ENCODE measurements at regions not wholly inside any gene's neighbourhood (a gene's known extent, or its start where the extent isn't known, plus 50 kb on each side); places are given as distances from the start of the nearest gene placed in this dataset.
A peak's percentile ranks its signal among the peaks of the same experiment; 100 is the strongest.
"Not testable (repeated sequence)": the region's sequence is repeated elsewhere in the genome, so short reads cannot be mapped to it uniquely, and the experiment has no call there.

DNA sequence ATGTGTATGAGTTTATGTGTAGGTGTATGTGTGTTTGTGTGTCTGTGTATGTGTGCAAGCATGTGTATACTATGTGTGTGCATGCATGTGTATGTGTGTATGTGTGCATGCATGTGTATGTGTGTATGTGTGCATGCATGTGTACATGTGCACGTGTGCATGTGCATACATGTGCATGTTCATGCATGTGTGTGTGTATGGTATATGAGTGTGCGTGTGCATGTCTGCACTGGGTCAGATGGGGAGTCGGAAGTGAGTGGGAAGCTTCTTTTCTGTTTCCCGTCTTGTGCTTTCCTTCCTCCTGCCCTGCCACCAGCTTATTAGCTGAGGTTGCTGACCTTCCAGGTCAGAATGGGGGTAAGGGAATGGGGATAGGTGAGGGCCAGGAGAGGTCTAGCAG is 174.7 kb downstream of the MAP2K4 start:
- no peak for DNase-seq

DNA sequence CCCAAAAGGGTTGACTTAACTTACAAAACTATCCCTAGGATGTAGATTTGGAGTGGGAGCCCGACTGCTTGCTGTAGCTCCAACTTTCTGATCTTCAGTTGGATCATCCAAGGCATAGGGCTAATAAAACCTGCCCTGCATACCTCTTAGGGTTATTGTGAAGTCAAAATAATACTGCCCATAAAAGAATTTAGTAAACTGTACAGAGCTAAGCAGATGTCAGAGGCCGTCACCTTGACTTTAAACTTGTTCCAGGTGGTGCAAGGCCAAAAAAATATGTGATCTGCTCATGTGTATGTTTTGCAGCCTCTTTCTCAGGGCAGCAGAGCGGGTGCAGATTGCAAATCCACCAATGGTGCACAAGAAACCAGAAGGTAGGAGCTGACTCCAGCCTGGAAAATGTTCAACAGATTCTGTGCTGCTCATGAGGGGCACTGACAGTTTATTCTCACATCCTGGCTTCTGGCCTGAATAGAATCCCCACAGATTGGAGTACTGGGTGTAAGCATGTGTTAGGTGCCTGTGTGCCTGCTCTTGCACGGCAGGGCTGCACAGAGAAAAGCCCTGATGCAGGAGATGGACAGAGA is 180.7 kb downstream of the MAP2K4 start:
- no peak for DNase-seq

GRCh38 chr17:12209632-12210191 is 189.0 kb downstream of the MAP2K4 start:
- DNase-seq, result no peak

- DNase-seq, result not testable (repeated sequence)
Observed at GRCh38 chr17:12220714-12221439, 200.2 kb downstream of the MAP2K4 start.

GRCh38 chr17:12222392-12222791 is 201.7 kb downstream of the MAP2K4 start:
- DNase-seq, result no peak

DNA sequence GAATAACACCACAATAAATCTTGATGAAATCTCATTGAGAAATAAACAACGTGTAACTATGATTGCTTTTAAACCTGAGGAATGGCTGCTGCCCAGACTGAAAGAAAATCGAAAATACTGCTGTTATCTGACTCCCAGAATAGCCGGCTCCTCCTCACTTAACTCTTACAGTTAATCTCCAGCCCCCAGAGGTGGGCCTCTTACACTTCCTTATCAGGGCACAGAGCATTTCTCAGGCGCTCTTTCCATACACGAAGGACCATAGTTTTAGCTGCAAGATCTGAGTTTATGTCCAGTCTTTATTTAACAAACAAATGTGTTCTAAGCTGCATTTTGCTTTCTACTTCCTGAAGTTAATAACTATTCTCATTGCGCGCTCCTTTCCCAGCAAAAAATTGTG is 206.9 kb downstream of the MAP2K4 start:
- DNase-seq, result no peak

GRCh38 chr17:12229335-12229734 is 208.7 kb downstream of the MAP2K4 start:
- DNase-seq, result no peak

GRCh38 chr17:12230481-12231354 is 210.0 kb downstream of the MAP2K4 start:
- no peak for DNase-seq

DNA sequence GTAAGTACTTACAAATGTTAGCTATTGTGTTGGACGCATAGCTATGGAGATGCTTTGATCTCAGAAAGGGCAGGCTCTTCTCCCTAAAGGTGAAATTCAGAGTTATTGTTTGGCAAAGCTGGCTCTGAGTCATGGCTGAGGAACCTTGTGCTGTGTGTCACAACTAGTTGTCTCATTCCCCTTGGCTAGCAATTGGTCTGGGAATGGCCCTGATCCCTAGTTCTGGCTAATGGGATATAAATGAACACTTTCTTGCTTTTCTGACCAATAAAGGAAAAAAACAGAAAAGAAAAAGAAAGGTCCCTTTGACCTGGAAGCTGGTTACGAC is 210.6 kb downstream of the MAP2K4 start:
- DNase-seq, result no peak

- DNase-seq, result not testable (repeated sequence)
Observed at GRCh38 chr17:12239021-12239420, 218.3 kb downstream of the MAP2K4 start.

GRCh38 chr17:12242345-12242954 is 221.8 kb downstream of the MAP2K4 start:
- no peak for DNase-seq

DNA sequence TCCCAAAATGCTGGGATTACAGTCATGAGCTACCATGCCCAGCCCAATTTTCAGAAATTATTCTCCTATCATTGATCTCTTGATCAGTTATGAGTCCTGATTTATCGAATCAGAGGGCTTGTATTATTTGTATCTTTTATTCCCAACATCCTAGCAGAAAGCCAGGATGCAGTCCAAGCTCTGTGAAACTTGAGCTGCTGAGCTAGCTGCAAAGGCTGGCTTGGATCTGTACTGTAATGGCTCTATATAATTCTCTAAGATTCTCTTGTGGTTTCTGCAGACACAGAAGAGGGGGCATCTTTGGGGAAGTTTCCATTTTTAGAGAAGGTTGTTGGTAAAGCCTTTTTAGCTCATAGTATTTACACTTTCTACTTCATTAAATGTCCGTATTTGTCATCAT is 227.1 kb downstream of the MAP2K4 start:
- DNase-seq, result no peak

DNA sequence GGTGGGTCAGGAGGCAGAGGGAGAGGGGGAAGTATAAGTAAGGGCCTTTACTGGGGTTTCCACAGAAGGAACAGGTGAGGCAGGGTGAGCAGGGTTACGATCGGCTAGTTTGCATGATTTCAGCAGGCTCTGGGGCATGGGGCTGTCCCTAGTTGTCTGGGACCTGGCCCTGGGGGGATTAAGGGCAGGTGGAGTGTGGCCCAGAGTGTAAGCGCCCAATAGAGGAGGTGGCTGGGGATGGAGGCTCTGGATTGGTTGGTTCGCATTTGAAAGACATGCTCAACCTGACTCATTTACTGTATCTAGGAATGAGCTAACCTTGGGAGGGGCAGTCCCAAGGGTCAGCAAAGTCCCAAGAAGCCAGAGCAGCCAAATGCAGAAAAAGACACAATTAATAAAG is 230.3 kb downstream of the MAP2K4 start:
- no peak for DNase-seq

DNA sequence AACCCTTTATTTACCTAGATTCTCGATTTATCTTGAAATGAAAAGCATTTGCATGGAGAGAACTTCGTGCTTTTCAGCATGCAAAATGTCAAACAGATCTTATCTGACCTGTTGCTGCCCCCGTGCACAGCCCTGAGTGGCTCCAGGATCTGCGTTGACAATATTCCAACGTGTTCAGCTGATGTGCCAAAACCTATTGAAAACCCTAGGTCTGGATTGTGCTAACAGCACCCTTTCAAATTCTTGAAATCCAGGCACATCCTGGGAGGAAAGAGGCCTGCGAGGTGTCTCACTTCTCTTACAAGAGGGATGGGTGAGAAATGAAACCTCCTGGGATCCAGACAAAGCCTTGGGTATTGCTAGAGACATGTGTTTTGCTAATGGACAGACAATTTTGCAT is 231.8 kb downstream of the MAP2K4 start:
- no peak for DNase-seq

DNA sequence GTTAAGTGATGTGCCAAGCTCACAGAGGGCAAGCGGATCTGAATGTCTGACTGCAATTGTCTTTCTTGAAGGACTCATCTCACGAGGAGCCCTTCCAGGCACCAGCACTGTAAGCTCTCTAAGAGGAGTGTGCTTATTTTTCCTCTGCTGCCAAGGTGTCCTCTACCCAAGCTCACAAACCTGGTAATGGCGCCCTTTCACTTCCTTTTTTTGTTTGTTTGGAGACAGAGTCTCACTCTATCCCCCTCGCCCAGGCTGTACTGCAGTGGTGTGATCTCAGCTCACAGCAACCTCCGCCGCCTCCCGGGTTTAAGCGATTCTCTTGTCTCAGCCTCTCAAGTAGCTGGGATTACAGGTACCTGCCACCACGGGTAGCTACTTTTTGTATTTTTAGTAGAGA is 233.8 kb downstream of the MAP2K4 start:
- no peak for DNase-seq

DNA sequence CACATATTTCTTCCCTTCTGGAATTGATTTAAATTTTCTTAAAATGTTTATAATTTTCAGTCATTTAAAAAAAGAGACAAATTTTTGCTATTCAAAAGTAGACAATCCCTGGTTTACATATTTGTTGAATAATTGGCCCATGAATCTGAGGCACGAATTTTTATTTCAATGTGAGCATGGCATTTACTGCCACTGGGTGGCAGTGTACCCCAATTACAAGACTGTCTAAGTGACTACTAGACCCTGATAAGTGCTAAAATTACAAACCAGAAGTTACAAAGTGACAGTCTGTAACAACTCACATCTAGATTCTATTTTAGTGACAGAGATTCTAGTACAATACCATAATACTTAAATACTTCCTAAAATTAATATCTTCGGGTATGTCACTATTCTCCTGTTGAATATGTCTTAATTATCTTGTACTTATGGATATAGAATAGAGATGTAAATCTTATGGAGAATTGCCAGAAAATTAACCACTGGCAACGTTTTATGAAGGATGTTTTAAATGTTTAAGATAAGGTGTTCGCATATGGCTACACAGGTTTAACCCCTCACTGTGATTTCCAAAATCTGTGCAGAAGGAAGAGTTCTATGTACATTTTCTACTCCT is 235.8 kb downstream of the MAP2K4 start:
- peak; percentile 6 for DNase-seq

GRCh38 chr17:12257176-12257575 is 236.5 kb downstream of the MAP2K4 start:
- DNase-seq, result no peak

- DNase-seq, result no peak
Observed at GRCh38 chr17:12261354-12261753, 240.7 kb downstream of the MAP2K4 start.

DNA sequence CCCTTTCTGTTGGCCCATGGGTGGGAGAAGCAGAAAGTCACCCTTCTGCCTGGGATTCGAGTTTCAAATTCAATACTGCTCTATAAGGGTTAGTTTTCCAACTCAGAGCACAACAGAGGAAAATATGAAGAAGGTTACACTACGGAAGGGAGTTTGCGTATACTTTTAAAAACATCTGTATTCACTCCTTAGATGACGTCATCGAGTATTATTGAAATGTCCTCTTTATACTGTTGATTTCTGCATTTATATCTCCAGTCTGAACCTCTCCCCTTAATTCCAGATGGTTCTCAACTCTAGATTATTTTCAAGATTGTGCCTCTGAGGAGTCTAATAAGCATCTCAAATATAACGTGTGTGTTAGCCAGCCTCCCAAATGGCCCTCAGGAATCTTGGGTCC is 249.1 kb downstream of the MAP2K4 start:
- DNase-seq, result no peak

DNA sequence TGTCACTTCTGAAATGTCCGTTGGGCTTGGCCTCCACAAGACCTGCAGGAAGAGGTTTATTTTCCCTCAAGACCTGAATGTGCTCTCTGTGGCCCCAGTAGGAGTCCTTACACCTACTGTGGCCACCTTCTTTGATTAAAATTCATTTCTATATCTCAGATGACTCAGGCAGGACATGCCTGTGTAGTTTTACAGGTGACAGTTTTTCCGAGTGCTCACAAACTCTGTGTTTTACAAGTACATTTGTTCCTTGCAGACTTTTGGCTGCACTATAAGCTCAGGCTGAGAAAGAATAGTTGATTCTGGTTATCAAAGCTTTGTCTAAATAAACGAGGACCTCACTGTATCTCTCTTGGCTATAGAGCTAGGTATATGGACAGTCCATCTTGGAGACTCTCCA is 257.1 kb downstream of the MAP2K4 start:
- no peak for DNase-seq

- no peak for DNase-seq
Observed at GRCh38 chr17:12282056-12282455, 261.4 kb downstream of the MAP2K4 start.

DNA sequence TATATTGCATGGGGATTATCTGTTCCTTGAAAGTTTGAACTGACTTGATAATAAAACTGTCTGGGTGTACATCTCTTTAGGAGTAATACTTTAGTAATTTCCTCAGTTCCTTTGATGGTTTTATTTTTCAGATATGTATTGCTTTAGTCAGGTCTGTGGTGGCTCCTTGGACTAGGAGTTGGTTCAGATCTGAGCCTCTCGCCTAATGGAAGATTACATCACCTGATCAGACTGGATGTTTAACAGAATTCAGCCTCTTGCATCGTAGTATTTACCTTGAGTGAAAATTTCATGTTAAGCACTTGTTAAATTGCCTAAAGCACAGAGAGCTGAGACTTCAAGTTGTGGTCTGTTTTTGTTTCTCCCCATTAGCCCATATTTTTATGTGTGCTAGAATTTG is 267.3 kb downstream of the MAP2K4 start:
- no peak for DNase-seq

DNA sequence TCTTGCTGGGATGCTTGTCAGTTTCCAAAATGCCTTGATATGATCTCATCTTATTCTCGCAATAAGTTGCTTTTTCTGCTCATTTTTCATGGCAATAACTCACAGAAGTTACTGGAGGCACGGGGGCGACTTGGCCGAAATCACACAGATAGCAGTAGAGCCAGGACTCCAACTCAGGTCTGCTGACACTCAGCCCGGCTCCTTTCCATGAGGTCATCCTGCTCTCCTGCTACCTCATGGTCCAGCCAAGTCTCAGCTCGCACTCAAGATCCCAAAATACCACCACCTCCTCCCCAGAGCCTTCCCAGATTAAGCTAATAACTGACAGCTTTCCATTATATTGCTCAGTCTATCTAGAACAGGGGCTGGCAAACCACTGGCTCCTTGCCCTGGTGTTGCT is 269.5 kb downstream of the MAP2K4 start:
- no peak for DNase-seq
